WTC11 (cell line): ENCODE measurements at regions not wholly inside any gene's neighbourhood (a gene's known extent, or its start where the extent isn't known, plus 50 kb on each side); places are given as distances from the start of the nearest gene placed in this dataset.

Experiments
- ATF6 ChIP-seq: sonication (generic); formaldehyde crosslinking; IDR thresholded peaks from 2 replicates; pipeline ENCODE4 v1.8.1; 2023; ENCODE audit warnings: mild to moderate bottlenecking, missing genetic modification reagents
- CTCF ChIP-seq: fragments of 200-600 bp; IDR thresholded peaks from 2 replicates; pipeline ENCODE4 v1.8.0; 2022; ENCODE audit warnings: antibody characterized with exemption

DNA sequence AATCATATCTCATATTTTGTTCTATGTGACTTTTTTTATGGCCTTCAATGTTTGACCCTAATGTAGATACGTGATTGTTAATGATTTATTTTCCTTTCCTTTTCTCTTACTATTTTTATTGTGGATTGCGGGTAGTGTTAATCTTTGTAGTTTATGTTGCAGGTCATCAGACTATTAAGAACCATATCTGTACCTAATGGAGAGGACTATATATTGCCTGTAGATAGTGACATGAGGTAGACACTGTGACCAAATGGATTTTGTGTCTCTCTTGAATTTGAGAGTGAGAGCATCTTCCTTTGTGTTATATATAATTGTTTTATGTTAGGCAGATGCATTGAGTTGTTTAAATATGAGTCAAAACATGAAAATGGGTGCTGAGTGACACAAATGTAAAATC, 543.4 kb upstream of the MGAT4C start:
- TF ChIP-seq CTCF, result no peak
- no peak for TF ChIP-seq ATF6 (CRISPR knock-in tag)
